PC-9 (cell line): ENCODE measurements at regions not wholly inside any gene's neighbourhood (a gene's known extent, or its start where the extent isn't known, plus 50 kb on each side); places are given as distances from the start of the nearest gene placed in this dataset.
A peak's percentile ranks its signal among the peaks of the same experiment; 100 is the strongest.

Experiments used
- BruUV-seq: library from RNA; stranded (reverse); fragments of 400-500 nt; replicated peaks from 2 replicates; lab custom pipeline; 2021; lab: Mats Ljungman, UMichigan
- CTCF ChIA-PET: fragments of 300-600 bp; sonication (Branson Sonifier 250); formaldehyde crosslinking; loops from one replicate; lab custom pipeline; 2022; ENCODE audit warnings: antibody characterized with exemption; lab: Charles Lee
- POLR2A ChIA-PET: fragments of 300-600 bp; sonication (Branson Sonifier 250); formaldehyde crosslinking; loops from one replicate; lab custom pipeline; 2022; ENCODE audit warnings: antibody characterized with exemption; ENCODE audit not compliant: unreplicated experiment; lab: Charles Lee
- DNase-seq, 2 experiments: peaks; one replicate each; pipeline versions ENCODE4 v3.0.0 to v3.0.0-alpha.2; 2015 to 2022; ENCODE audit warnings: mixed read lengths in 1 of 2
- H2AFZ ChIP-seq: fragments of 200-600 bp; sonication (generic); 2 replicates; pipeline ENCODE4 v1.8.1; 2017; ENCODE audit warnings: antibody characterized with exemption
- H3F3A ChIP-seq: fragments of 200-600 bp; sonication (generic); 2 replicates; pipeline ENCODE4 v1.8.1; 2017; ENCODE audit warnings: antibody characterized with exemption, mild to moderate bottlenecking, low read depth; ENCODE audit not compliant: insufficient read depth
- H3K27ac ChIP-seq: fragments of 200-600 bp; sonication (generic); 2 replicates; pipeline ENCODE4 v1.6.1; 2016; ENCODE audit warnings: mixed run types
- H3K27me3 ChIP-seq: fragments of 200-600 bp; sonication (generic); 2 replicates; pipeline ENCODE4 v1.6.1; 2016; ENCODE audit warnings: low read depth, mixed run types; ENCODE audit not compliant: insufficient read depth
- H3K36me3 ChIP-seq: fragments of 200-600 bp; sonication (generic); 2 replicates; pipeline ENCODE4 v1.6.1; 2016; ENCODE audit warnings: low read depth, mixed run types
- H3K4me1 ChIP-seq: fragments of 200-600 bp; sonication (generic); replicated peaks from 2 replicates; pipeline ENCODE4 v1.6.1; 2016; ENCODE audit warnings: mixed run types; ENCODE audit not compliant: insufficient read depth
- H3K4me2 ChIP-seq: fragments of 200-600 bp; sonication (generic); 2 replicates; pipeline ENCODE4 v1.6.1; 2017; ENCODE audit warnings: mixed run types
- H3K4me3 ChIP-seq: fragments of 200-600 bp; sonication (generic); 2 replicates; pipeline ENCODE4 v1.6.1; 2016; ENCODE audit warnings: mixed run types
- H3K79me2 ChIP-seq: fragments of 200-600 bp; sonication (generic); 2 replicates; pipeline ENCODE4 v1.6.1; 2017; ENCODE audit warnings: low read depth, mixed run types
- H3K9me2 ChIP-seq: fragments of 200-600 bp; sonication (generic); 2 replicates; pipeline ENCODE4 v1.8.1; 2017; ENCODE audit warnings: mild to moderate bottlenecking; ENCODE audit not compliant: insufficient read depth
- H3K9me3 ChIP-seq: fragments of 200-600 bp; sonication (generic); 2 replicates; pipeline ENCODE4 v1.8.1; 2016; ENCODE audit warnings: low read depth; ENCODE audit not compliant: insufficient read depth
- H4K20me1 ChIP-seq: fragments of 200-600 bp; sonication (generic); 2 replicates; pipeline ENCODE4 v1.8.1; 2017; ENCODE audit not compliant: insufficient read depth
- CTCF ChIP-seq: fragments of 200-600 bp; sonication (generic); conservative IDR thresholded peaks from 2 replicates; pipeline ENCODE4 v1.6.1; 2017; ENCODE audit warnings: mixed run types, antibody characterized with exemption, mild to moderate bottlenecking, moderate library complexity
- EZH2 ChIP-seq: fragments of 200-600 bp; sonication (generic); IDR thresholded peaks from 2 replicates; pipeline ENCODE4 v1.8.0; 2017; ENCODE audit warnings: antibody characterized with exemption, low read depth
- intact Hi-C: fragments of 100-400 bp; cut with micrococcal nuclease; formaldehyde crosslinking; loops from one replicate; pipeline ENCODE4 v1.10.0; 2022; ENCODE audit not compliant: unreplicated experiment

GRCh38 chrX:9258421-9259104 is 206.3 kb upstream of the TBL1X start:
- no peak overlapping the region for H3K4me3 ChIP-seq
- H3K9me3 ChIP-seq, result no peaks in the 10 kb centered on the region
- no peaks in the 10 kb centered on the region for H4K20me1 ChIP-seq
- ChIA-PET CTCF (no interaction called here), POLR2A (no interaction called here)
- H3K27ac ChIP-seq, result no peak overlapping the region
- H3F3A ChIP-seq, result no peaks in the 10 kb centered on the region
- H2AFZ ChIP-seq, result no peak overlapping the region
- no peaks in the 10 kb centered on the region for H3K9me2 ChIP-seq
- TF ChIP-seq EZH2 (no peak), CTCF (no peak)
- BruUV-seq, result no TSS peak
- H3K79me2 ChIP-seq, result no peaks in the 10 kb centered on the region
- DNase-seq, result no peak
- H3K4me1 ChIP-seq, result no peaks in the 10 kb centered on the region
- intact Hi-C loops, result no loop called here
- no peaks in the 10 kb centered on the region for H3K36me3 ChIP-seq
- peaks cover 10% of the 10 kb centered on the region; the same call in 1 of the 2 replicates for H3K27me3 ChIP-seq
- no peak overlapping the region for H3K4me2 ChIP-seq

GRCh38 chrX:9260603-9261002 is 204.3 kb upstream of the TBL1X start:
- no peak overlapping the region for H3K4me2 ChIP-seq
- no peaks in the 10 kb centered on the region for H3K79me2 ChIP-seq
- no TSS peak for BruUV-seq
- H3K9me2 ChIP-seq, result no peaks in the 10 kb centered on the region
- DNase-seq, result no peak
- TF ChIP-seq EZH2, result no peak
- TF ChIP-seq CTCF, result no peak
- no peak overlapping the region for H3K27ac ChIP-seq
- H3K4me1 ChIP-seq, result no peaks in the 10 kb centered on the region
- no peaks in the 10 kb centered on the region for H3K36me3 ChIP-seq
- H3K27me3 ChIP-seq, result peaks cover 12% of the 10 kb centered on the region; the same call in 1 of the 2 replicates
- no peaks in the 10 kb centered on the region for H4K20me1 ChIP-seq
- H3F3A ChIP-seq, result no peaks in the 10 kb centered on the region
- POLR2A ChIA-PET, result no interaction called here
- no peak overlapping the region for H2AFZ ChIP-seq
- H3K4me3 ChIP-seq, result no peak overlapping the region
- CTCF ChIA-PET, result no interaction called here
- intact Hi-C loops, result no loop called here
- H3K9me3 ChIP-seq, result no peaks in the 10 kb centered on the region

DNA sequence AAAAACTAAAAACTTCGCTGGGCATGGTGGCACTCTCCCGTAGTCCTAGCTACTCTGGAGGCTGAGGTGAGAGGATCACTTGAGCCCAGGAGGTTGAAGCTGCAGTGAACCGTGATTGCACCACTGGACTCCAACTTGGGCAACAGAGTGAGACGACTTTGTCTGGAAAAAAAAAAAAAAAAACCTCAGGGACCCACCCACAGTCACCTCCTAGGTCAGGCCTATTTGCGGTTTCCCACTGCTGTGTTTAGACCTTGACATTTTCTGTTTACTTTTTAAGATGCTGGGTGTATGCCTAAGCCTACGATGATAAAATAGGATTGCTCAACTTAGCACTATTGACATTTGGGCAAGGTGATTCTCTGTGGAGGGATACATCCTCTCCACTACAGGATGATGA is 197.4 kb upstream of the TBL1X start:
- Histone ChIP-seq H3K27me3 (peaks cover 15% of the 10 kb centered on the region; the same call in 1 of the 2 replicates), H3K9me3 (no peaks in the 10 kb centered on the region), H3K79me2 (no peaks in the 10 kb centered on the region), H3K4me1 (0 out of 2 replicates have a peak, but pooled peaks cover 3% of the 10 kb centered on the region), H3K4me2 (no peak overlapping the region), H2AFZ (no peak overlapping the region), H3K9me2 (no peaks in the 10 kb centered on the region), H3K4me3 (no peak overlapping the region), H3K36me3 (no peaks in the 10 kb centered on the region), H3K27ac (no peak overlapping the region), H4K20me1 (no peaks in the 10 kb centered on the region), H3F3A (no peaks in the 10 kb centered on the region)
- peak in 1 of 2 experiments; percentile 60 for DNase-seq
- no peak for TF ChIP-seq CTCF
- TF ChIP-seq EZH2, result no peak
- no TSS peak for BruUV-seq
- intact Hi-C loops, result no loop called here
- POLR2A ChIA-PET, result no interaction called here
- CTCF ChIA-PET, result no interaction called here
